ENCODE measurements at regions not wholly inside any gene's neighbourhood (a gene's known extent, or its start where the extent isn't known, plus 50 kb on each side); places are given as distances from the start of the nearest gene placed in this dataset.

DNA sequence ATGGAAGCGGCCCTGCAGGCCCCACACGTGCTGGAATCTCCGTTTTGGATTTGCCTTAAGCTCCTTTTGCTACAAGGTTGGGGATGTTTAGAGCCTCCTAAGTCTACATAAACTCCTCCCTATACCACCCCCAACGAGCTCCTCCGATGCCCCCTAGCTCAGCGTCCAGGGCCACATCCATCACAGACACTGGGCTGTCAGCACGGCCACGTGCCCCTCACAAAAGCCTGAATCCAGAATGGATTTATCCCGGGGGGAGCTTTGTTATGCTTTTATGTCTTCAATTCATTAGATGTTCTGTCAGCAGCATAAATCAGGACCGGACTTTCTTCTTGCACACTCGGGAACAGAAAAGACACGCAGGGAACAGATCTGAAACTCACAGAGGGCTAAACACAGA lies 52.6 kb upstream of the CD82 start:
- TF ChIP-seq, protein P1, sequence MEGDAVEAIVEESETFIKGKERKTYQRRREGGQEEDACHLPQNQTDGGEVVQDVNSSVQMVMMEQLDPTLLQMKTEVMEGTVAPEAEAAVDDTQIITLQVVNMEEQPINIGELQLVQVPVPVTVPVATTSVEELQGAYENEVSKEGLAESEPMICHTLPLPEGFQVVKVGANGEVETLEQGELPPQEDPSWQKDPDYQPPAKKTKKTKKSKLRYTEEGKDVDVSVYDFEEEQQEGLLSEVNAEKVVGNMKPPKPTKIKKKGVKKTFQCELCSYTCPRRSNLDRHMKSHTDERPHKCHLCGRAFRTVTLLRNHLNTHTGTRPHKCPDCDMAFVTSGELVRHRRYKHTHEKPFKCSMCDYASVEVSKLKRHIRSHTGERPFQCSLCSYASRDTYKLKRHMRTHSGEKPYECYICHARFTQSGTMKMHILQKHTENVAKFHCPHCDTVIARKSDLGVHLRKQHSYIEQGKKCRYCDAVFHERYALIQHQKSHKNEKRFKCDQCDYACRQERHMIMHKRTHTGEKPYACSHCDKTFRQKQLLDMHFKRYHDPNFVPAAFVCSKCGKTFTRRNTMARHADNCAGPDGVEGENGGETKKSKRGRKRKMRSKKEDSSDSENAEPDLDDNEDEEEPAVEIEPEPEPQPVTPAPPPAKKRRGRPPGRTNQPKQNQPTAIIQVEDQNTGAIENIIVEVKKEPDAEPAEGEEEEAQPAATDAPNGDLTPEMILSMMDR (IDR thresholded peaks at IDR 0.05): no peak
- no peak for TF ChIP-seq POLR2A (IDR thresholded peaks at IDR 0.05)

Measured in right lobe of liver (tissue), 4 donors.